ENCODE measurements at regions not wholly inside any gene's neighbourhood (a gene's known extent, or its start where the extent isn't known, plus 50 kb on each side); places are given as distances from the start of the nearest gene placed in this dataset.

DNA sequence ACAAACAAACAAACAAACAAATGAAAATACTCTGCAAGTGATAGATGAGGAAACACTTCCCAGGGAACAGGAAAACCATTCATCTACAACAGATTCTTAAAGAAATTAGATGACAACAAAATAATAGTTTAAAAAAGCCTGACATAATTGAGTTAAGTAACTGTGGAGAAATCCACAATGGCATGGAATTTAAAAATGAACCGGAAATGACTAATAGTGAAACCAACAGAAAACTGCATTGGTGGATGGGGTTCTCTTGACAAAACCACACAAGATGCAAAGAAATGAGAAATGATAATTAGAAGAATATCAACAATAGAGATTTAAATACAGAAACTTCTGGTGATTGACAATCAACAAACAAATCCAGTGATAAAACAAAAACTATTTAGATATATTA, 785.6 kb downstream of the QKI start:
- peaks cover 10% of the 10 kb centered on the region for H3K9me3 ChIP-seq (ENCODE audit: control insufficient read depth, insufficient read depth, low read length)
- no peak overlapping the region for H3K4me2 ChIP-seq (ENCODE audit: low read depth, low read length)
- H2AK9ac ChIP-seq (replicated peaks; ENCODE audit: low read depth, low read length, poor library complexity), result no peak overlapping the region
- no CpG with 5 or more reads among the region's 1 CpG for WGBS, 2 experiments (ENCODE audit: extremely low coverage in 2 of 2, insufficient read length in 1 of 2)
- no peaks in the 10 kb centered on the region for H3K36me3 ChIP-seq (ENCODE audit: control insufficient read depth, insufficient read depth, low read length)
- H3K18ac ChIP-seq (ENCODE audit: low read depth, low read length), result no peak overlapping the region
- dilution Hi-C loops (cut with HindIII; ENCODE audit: low sequenced_read_pairs, unreplicated experiment) (no loop called here), intact Hi-C loops (cut with micrococcal nuclease) (no loop called here), in situ Hi-C loops (cut with MboI; ENCODE audit: low sequenced_read_pairs) (no loop called here)
- DNase-seq, result no peak
- TF ChIP-seq RFX5 (IDR thresholded peaks at IDR 0.05; ENCODE audit: low read depth, low read length), result no peak
- TF ChIP-seq NFE2L2 (IDR thresholded peaks at IDR 0.05; ENCODE audit: low read depth, low read length), result no peak
- TF ChIP-seq MAZ (IDR thresholded peaks at IDR 0.05; ENCODE audit: borderline replicate concordance, low read depth, low read length), result no peak
- TF ChIP-seq CTCF (conservative IDR thresholded peaks at IDR 0.05; ENCODE audit: low read depth, low read length), result no peak
- no peak for TF ChIP-seq CEBPB (IDR thresholded peaks at IDR 0.05; ENCODE audit: low read depth, low read length)
- TF ChIP-seq SMC3 (IDR thresholded peaks at IDR 0.05; ENCODE audit: low read depth, low read length), result no peak
- TF ChIP-seq, protein P1, sequence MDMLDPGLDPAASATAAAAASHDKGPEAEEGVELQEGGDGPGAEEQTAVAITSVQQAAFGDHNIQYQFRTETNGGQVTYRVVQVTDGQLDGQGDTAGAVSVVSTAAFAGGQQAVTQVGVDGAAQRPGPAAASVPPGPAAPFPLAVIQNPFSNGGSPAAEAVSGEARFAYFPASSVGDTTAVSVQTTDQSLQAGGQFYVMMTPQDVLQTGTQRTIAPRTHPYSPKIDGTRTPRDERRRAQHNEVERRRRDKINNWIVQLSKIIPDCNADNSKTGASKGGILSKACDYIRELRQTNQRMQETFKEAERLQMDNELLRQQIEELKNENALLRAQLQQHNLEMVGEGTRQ (IDR thresholded peaks at IDR 0.05; ENCODE audit: low read depth, low read length), result no peak
- no peak for TF ChIP-seq RAD21 (IDR thresholded peaks at IDR 0.05; ENCODE audit: low read length)
- TF ChIP-seq, protein P2, sequence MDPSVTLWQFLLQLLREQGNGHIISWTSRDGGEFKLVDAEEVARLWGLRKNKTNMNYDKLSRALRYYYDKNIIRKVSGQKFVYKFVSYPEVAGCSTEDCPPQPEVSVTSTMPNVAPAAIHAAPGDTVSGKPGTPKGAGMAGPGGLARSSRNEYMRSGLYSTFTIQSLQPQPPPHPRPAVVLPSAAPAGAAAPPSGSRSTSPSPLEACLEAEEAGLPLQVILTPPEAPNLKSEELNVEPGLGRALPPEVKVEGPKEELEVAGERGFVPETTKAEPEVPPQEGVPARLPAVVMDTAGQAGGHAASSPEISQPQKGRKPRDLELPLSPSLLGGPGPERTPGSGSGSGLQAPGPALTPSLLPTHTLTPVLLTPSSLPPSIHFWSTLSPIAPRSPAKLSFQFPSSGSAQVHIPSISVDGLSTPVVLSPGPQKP (IDR thresholded peaks at IDR 0.05; ENCODE audit: borderline replicate concordance, low read depth, low read length), result no peak
- TF ChIP-seq RCOR1 (IDR thresholded peaks at IDR 0.05; ENCODE audit: insufficient replicate concordance, low read length), result no peak
- TF ChIP-seq BHLHE40 (IDR thresholded peaks at IDR 0.05; ENCODE audit: low read depth, low read length), result no peak
- H2BK5ac ChIP-seq (ENCODE audit: low read depth, low read length, poor library complexity, severe bottlenecking), result no peak overlapping the region
- ATAC-seq (ENCODE audit: low read depth), result no peak
- H2AK5ac ChIP-seq (ENCODE audit: low read depth, low read length), result no peak overlapping the region
- no peak overlapping the region for H3K4ac ChIP-seq (ENCODE audit: low read depth, low read length)
- no peak overlapping the region for H3K27ac ChIP-seq (ENCODE audit: insufficient read depth, low read length)
- no peak overlapping the region for H2BK20ac ChIP-seq (ENCODE audit: low read depth, low read length)
- H3K27me3 ChIP-seq (ENCODE audit: control insufficient read depth, insufficient read depth, low read length), result no peaks in the 10 kb centered on the region
- no peak overlapping the region for H3K9ac ChIP-seq (ENCODE audit: low read depth, low read length)
- H4K20me1 ChIP-seq (ENCODE audit: insufficient read depth, low read length), result no peaks in the 10 kb centered on the region
- CTCF ChIA-PET, result no interaction called here
- no TSS peak for BruUV-seq (replicated peaks)
- POLR2A ChIA-PET (ENCODE audit: unreplicated experiment), result no interaction called here
- H4K91ac ChIP-seq (ENCODE audit: insufficient read depth, low read depth, low read length), result no peak overlapping the region
- no peak overlapping the region for H2AFZ ChIP-seq (replicated peaks; ENCODE audit: low read length, poor library complexity)
- no peak overlapping the region for H3K4me3 ChIP-seq (ENCODE audit: insufficient read depth, low read depth, low read length)
- no peak overlapping the region for H2BK15ac ChIP-seq (ENCODE audit: low read depth, low read length)
- no peak overlapping the region for H2BK120ac ChIP-seq (ENCODE audit: low read depth, low read length)
- H3K56ac ChIP-seq (ENCODE audit: extremely low read depth, insufficient read depth, low read length), result no peak overlapping the region
- H3K14ac ChIP-seq (replicated peaks; ENCODE audit: low read depth, low read length), result no peak overlapping the region
- H3K23ac ChIP-seq (ENCODE audit: low read depth, low read length), result no peak overlapping the region
- no peaks in the 10 kb centered on the region for H3K9me1 ChIP-seq (ENCODE audit: insufficient read depth, low read length)
- H4K8ac ChIP-seq (ENCODE audit: low read depth in 2 of 2, low read length in 2 of 2), result no peak overlapping the region
- H3K4me1 ChIP-seq (ENCODE audit: control insufficient read depth, insufficient read depth, low read length), result no peaks in the 10 kb centered on the region
- no peaks in the 10 kb centered on the region for H3K79me1 ChIP-seq (ENCODE audit: low read depth in 1 of 2, low read length in 2 of 2)
- H4K5ac ChIP-seq (ENCODE audit: low read depth, low read length), result no peak overlapping the region

Data from IMR-90 (cell line).